ENCODE measurements at regions not wholly inside any gene's neighbourhood (a gene's known extent, or its start where the extent isn't known, plus 50 kb on each side); places are given as distances from the start of the nearest gene placed in this dataset.
A peak's percentile ranks its signal among the peaks of the same experiment; 100 is the strongest.

GRCh38 chr1:181255270-181255929 lies 166.9 kb downstream of the IER5 start:
- dilution Hi-C loops (cut with MboI; ENCODE audit: extremely low pct_ligation_motif_present, low sequenced_read_pairs): no loop called here
- peak; percentile 86 for DNase-seq (ENCODE audit: low read depth, low spot score)

GRCh38 chr1:181257117-181257516 lies 168.6 kb downstream of the IER5 start:
- no peak for FAIRE-seq
- dilution Hi-C loops (cut with MboI; ENCODE audit: extremely low pct_ligation_motif_present, low sequenced_read_pairs): no loop called here
- no peak for DNase-seq (ENCODE audit: low read depth, low spot score)
- Histone ChIP-seq H3K27me3 (ENCODE audit: control insufficient read depth, extremely low read depth, insufficient read depth, low read length) (peaks cover 15% of the 10 kb centered on the region), H3K9ac (ENCODE audit: control insufficient read depth, extremely low read depth, insufficient read depth, low read length) (no peak overlapping the region), H4K20me1 (ENCODE audit: control insufficient read depth, extremely low read depth, insufficient read depth, low read length) (no peaks in the 10 kb centered on the region), H3K4me1 (ENCODE audit: control insufficient read depth, extremely low read depth, insufficient read depth, low read length) (peaks cover 19% of the 10 kb centered on the region), H3K4me2 (ENCODE audit: control insufficient read depth, extremely low read depth, insufficient read depth, low read depth, low read length) (no peak overlapping the region), H3K9me3 (ENCODE audit: control insufficient read depth, low read depth, low read length) (no peaks in the 10 kb centered on the region), H3K27ac (ENCODE audit: control insufficient read depth, insufficient read depth, low read length) (no peak overlapping the region), H3K36me3 (ENCODE audit: control insufficient read depth in 2 of 2, extremely low read depth in 1 of 2, insufficient read depth in 2 of 2, low read length in 2 of 2) (no peaks in the 10 kb centered on the region), H3K9me1 (ENCODE audit: control insufficient read depth, extremely low read depth, insufficient read depth, low read length) (no peaks in the 10 kb centered on the region), H2AFZ (ENCODE audit: control insufficient read depth, low read length) (no peak overlapping the region), H3K79me2 (ENCODE audit: control insufficient read depth, insufficient read depth, low read length) (no peaks in the 10 kb centered on the region), H3K4me3 (ENCODE audit: control insufficient read depth in 2 of 3, extremely low read depth in 1 of 3, insufficient read depth in 2 of 3, low read depth in 1 of 3, low read length in 3 of 3) (no peak overlapping the region)
- TF ChIP-seq CTCF (optimal IDR thresholded peaks at IDR 0.05 in 1 of 3, IDR thresholded peaks at IDR 0.05 in 1 of 3, conservative IDR thresholded peaks at IDR 0.05 in 1 of 3; ENCODE audit: extremely low read depth in 1 of 3, insufficient read depth in 2 of 3, low read length in 3 of 3) (no peak), EZH2 (IDR thresholded peaks at IDR 0.05; ENCODE audit: low read length) (no peak)

More at GRCh38 chr1:181255270-181255929, 166.9 kb downstream of the IER5 start:
- no peaks in the 10 kb centered on the region for H3K79me2 ChIP-seq (ENCODE audit: control insufficient read depth, insufficient read depth, low read length)
- no peak for TF ChIP-seq EZH2 (IDR thresholded peaks at IDR 0.05; ENCODE audit: low read length)
- no peak for TF ChIP-seq CTCF (optimal IDR thresholded peaks at IDR 0.05 in 1 of 3, IDR thresholded peaks at IDR 0.05 in 1 of 3, conservative IDR thresholded peaks at IDR 0.05 in 1 of 3; ENCODE audit: extremely low read depth in 1 of 3, insufficient read depth in 2 of 3, low read length in 3 of 3)
- no peak overlapping the region for H3K27ac ChIP-seq (ENCODE audit: control insufficient read depth, insufficient read depth, low read length)
- H3K4me1 ChIP-seq (ENCODE audit: control insufficient read depth, extremely low read depth, insufficient read depth, low read length): peaks cover 33% of the 10 kb centered on the region
- no peak overlapping the region for H2AFZ ChIP-seq (ENCODE audit: control insufficient read depth, low read length)
- no peak overlapping the region for H3K4me2 ChIP-seq (ENCODE audit: control insufficient read depth, extremely low read depth, insufficient read depth, low read depth, low read length)
- no peak overlapping the region for H3K4me3 ChIP-seq (ENCODE audit: control insufficient read depth in 2 of 3, extremely low read depth in 1 of 3, insufficient read depth in 2 of 3, low read depth in 1 of 3, low read length in 3 of 3)
- no peaks in the 10 kb centered on the region for H3K9me1 ChIP-seq (ENCODE audit: control insufficient read depth, extremely low read depth, insufficient read depth, low read length)
- H3K9ac ChIP-seq (ENCODE audit: control insufficient read depth, extremely low read depth, insufficient read depth, low read length): no peak overlapping the region
- H3K9me3 ChIP-seq (ENCODE audit: control insufficient read depth, low read depth, low read length): no peaks in the 10 kb centered on the region
- no peaks in the 10 kb centered on the region for H4K20me1 ChIP-seq (ENCODE audit: control insufficient read depth, extremely low read depth, insufficient read depth, low read length)
- no peaks in the 10 kb centered on the region for H3K36me3 ChIP-seq (ENCODE audit: control insufficient read depth in 2 of 2, extremely low read depth in 1 of 2, insufficient read depth in 2 of 2, low read length in 2 of 2)
- H3K27me3 ChIP-seq (ENCODE audit: control insufficient read depth, extremely low read depth, insufficient read depth, low read length): peaks cover 15% of the 10 kb centered on the region
- FAIRE-seq: peak; percentile 98
